Epithelial cell of prostate (primary cell): ENCODE measurements at regions not wholly inside any gene's neighbourhood (a gene's known extent, or its start where the extent isn't known, plus 50 kb on each side); places are given as distances from the start of the nearest gene placed in this dataset.

ENCODE experiments used
- DNase-seq: peaks from one replicate; pipeline ENCODE4 v3.0.0-alpha.2; 2011; ENCODE audit warnings: low read depth, low spot score
- H3K27ac ChIP-seq: fragments of 450-650 bp; 2 replicates; pipeline ENCODE4 v1.5.1; 2017; ENCODE audit warnings: mild to moderate bottlenecking

GRCh38 chr1:177517546-177517945 is 346.8 kb downstream of the BRINP2 start:
- DNase-seq: peak; percentile 82
- peak overlapping the region; percentile 48 for H3K27ac ChIP-seq

GRCh38 chr1:177514207-177514606 is 343.4 kb downstream of the BRINP2 start:
- no peak for DNase-seq
- H3K27ac ChIP-seq: no peak overlapping the region

GRCh38 chr1:177511036-177511435 is 340.3 kb downstream of the BRINP2 start:
- H3K27ac ChIP-seq: no peak overlapping the region
- no peak for DNase-seq

DNA sequence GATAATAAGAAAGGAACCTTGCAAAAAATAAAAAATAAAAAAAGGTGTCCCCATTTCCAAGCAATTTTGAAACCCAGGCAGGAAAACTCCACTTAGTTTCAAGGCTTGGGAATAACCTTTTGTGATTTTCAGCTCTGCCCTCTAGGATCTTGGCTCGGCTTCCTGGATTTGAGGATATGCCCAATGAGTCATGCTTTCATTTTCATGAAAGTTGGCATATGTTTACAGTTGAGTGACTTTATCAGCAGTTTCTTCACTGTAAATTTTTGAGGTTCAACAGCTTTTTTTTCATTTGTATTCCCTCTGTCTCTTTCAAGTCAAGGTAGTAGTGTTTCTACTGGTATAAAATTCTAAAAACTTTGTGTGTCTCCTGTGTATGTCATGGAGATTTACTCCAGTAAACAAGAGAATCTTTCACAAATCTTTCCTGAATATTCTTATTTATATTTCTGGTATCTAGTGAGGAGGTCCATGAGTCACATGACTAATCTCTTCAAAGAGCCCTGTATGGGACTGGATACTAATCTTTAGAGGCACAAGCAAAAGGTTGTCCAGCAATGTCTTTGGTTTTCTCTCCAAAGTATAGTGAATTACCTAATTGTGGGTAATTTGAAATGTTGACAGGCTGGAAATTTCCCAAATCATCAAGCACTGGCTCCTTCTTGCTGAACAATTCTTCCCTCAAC is 335.3 kb downstream of the BRINP2 start:
- peak overlapping the region; percentile 31 for H3K27ac ChIP-seq
- peak; percentile 14 for DNase-seq

DNA sequence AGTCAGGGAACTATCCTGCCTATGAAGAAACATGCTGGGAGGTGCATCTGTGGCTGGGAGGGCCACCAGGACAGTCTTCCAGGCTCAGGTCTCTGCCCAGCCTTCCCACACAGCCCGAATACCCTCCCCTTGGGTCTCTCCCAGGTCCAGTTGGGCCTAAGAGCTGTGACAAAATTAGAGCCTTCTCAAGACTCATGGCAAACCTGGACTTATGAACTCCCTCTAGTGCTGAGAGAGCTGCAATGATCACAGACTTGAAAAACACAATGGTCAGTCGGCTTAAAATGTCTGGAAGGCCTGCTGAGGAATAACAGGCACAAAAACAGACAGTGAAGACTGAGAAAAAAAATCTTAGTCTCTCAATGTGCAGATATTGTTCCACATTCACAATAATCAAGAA is 325.1 kb downstream of the BRINP2 start:
- no peak overlapping the region for H3K27ac ChIP-seq
- DNase-seq: no peak

GRCh38 chr1:177490786-177491185 is 320.0 kb downstream of the BRINP2 start:
- DNase-seq: no peak
- no peak overlapping the region for H3K27ac ChIP-seq

GRCh38 chr1:177490036-177490639 is 319.4 kb downstream of the BRINP2 start:
- no peak for DNase-seq
- no peak overlapping the region for H3K27ac ChIP-seq

DNA sequence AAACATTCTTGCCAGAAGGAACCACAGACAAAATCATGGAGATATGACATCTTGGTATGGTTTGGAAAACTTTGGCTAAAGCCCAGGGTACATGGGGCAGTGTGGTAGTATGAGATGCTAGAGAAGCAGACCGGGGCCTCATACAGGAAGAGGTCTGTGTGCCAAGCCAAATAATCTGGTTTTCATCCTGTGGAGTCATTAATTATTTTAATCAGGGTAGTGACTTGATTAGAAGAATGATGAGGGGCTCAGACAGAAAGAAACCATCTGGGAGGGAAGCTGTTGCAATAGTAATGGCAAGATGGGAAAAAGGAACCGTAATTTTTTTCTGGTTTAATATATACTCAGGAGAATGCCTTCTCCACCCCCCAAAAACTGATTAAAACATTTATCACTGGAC is 318.0 kb downstream of the BRINP2 start:
- DNase-seq: no peak
- H3K27ac ChIP-seq: no peak overlapping the region

GRCh38 chr1:177487481-177487880 is 316.7 kb downstream of the BRINP2 start:
- no peak for DNase-seq
- no peak overlapping the region for H3K27ac ChIP-seq

GRCh38 chr1:177480741-177481305 is 310.1 kb downstream of the BRINP2 start:
- DNase-seq: no peak
- no peak overlapping the region for H3K27ac ChIP-seq

- no peak overlapping the region for H3K27ac ChIP-seq
- no peak for DNase-seq
These were observed 308.8 kb downstream of the BRINP2 start for GRCh38 chr1:177479600-177479999.

DNA sequence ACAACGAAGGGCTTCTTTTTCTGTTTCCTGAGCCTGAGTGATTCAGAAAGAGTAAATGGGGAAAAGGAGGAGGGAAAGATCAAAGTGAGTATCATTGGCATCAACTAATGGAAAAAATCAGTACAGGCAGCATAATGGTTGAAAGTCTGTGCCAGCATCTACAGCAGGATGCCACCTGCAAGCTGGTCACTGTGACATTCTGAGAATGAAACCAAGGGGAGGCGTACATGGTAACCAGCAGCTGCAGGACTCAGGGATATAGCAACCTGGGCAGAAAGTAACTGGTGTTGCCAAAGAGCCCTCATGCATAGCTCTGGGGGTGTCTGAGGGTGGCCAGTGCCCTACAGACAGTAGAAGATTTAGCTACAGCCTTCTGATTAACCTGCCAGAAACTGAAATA is 305.9 kb downstream of the BRINP2 start:
- H3K27ac ChIP-seq: no peak overlapping the region
- no peak for DNase-seq

DNA sequence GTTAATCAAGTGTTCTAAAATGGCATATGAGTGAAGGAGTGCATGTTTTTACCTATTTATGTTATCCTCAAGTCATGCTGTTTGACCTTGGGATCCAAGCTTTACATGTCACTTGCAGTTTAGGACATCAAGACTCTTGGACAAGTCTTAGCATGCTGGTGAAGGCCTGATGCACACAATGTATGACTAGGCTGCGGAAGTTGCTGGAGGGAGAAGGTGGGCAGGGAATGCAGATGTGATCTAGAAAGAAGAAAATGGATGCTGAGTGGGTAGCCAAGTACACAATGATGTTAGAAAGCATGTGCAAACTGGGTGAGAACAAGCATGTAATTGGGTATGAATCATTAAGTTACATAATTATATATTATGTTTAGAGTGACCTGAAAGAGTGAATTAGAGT is 301.8 kb downstream of the BRINP2 start:
- no peak overlapping the region for H3K27ac ChIP-seq
- peak; percentile 29 for DNase-seq

DNA sequence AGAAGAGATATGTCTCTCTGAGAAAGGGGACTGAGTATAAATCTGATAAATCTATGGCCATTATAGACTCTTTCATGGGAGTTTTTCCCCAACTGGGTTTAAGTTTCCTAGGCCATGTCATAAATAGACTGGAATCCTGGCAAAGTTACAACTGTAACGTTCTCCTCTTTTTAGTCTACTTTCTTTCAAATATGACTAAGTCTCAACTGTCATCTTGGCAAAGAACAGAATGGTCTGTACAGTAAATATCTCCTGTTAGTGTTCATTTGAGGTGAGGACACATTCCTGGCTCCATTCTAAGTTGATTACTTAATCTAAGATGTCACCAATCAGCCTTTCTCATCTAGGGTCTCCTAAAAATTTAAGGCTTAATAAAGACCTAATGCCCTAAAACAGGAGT is 300.5 kb downstream of the BRINP2 start:
- no peak overlapping the region for H3K27ac ChIP-seq
- DNase-seq: no peak

DNA sequence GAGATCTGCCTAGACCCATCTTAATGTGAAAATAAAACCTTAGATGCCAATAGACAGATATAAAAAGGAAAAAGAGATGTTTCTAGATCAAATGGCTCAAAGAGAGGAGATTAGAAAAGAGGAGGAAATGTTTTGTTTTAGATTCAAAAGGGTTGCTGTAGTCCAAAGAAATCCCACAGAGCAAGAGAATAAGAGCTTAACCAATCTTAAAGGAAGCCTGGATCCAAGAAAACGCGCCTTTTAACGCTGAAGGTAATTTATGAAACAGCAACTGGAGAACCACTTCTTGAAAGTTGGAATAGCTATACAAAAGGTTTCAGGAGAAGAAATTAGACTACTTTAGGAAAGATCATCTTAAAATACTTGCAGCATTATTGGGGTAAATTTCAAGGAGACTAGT is 298.8 kb downstream of the BRINP2 start:
- DNase-seq: no peak
- no peak overlapping the region for H3K27ac ChIP-seq

GRCh38 chr1:177466286-177466685 is 295.5 kb downstream of the BRINP2 start:
- no peak for DNase-seq

GRCh38 chr1:177464686-177465085 is 293.9 kb downstream of the BRINP2 start:
- DNase-seq: no peak
- H3K27ac ChIP-seq: no peak overlapping the region

More at GRCh38 chr1:177466286-177466685, 295.5 kb downstream of the BRINP2 start:
- no peak overlapping the region for H3K27ac ChIP-seq

DNA sequence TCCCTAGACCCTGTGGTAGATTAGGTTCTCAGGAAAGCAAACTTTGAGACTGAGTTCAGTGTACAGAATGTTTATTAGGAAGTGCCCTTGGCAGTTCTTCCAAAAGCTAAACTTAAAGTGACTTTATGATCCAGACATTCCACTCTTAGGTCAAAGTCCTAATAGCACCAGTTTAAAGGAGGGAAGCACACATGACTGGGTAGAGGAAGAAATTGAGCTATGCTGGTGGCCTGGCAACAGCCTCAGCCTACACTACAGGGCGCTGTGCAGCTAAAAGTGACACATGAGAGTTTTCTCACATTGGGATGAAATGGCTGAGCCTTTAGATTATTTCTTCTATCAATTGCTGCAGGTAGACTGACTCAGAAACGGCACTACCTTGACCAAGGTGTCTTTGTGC is 280.4 kb downstream of the BRINP2 start:
- DNase-seq: no peak
- H3K27ac ChIP-seq: no peak overlapping the region

- no peak for DNase-seq
- H3K27ac ChIP-seq: no peak overlapping the region
These were observed 278.0 kb downstream of the BRINP2 start for GRCh38 chr1:177448652-177449357.

GRCh38 chr1:177448036-177448615 is 277.4 kb downstream of the BRINP2 start:
- no peak overlapping the region for H3K27ac ChIP-seq
- DNase-seq: no peak
